SJCRH30 (cell line): ENCODE measurements at regions not wholly inside any gene's neighbourhood (a gene's known extent, or its start where the extent isn't known, plus 50 kb on each side); places are given as distances from the start of the nearest gene placed in this dataset.
"Not testable (repeated sequence)": the region's sequence is repeated elsewhere in the genome, so short reads cannot be mapped to it uniquely, and the experiment has no call there.

Experiments used
- DNase-seq, 2 experiments: peaks; one replicate each; pipeline ENCODE4 v3.0.0-alpha.2; 2015 to 2020
- H3K27ac ChIP-seq: fragments of 250-450 bp; sonication (Bioruptor Pico); 2 replicates; pipeline ENCODE4 v1.5.1; 2020; ENCODE audit warnings: mild to moderate bottlenecking, moderate library complexity
- H3K27me3 ChIP-seq: fragments of 250-450 bp; sonication (Bioruptor Pico); 2 replicates; pipeline ENCODE4 v1.5.1; 2020; ENCODE audit warnings: mild to moderate bottlenecking, moderate library complexity
- H3K36me3 ChIP-seq: fragments of 250-450 bp; sonication (Bioruptor Pico); 2 replicates; pipeline ENCODE4 v1.5.1; 2020; ENCODE audit warnings: mild to moderate bottlenecking, moderate library complexity
- H3K4me1 ChIP-seq: fragments of 250-450 bp; sonication (Bioruptor Pico); 2 replicates; pipeline ENCODE4 v1.5.1; 2020; ENCODE audit warnings: mild to moderate bottlenecking, moderate library complexity
- H3K4me3 ChIP-seq: fragments of 250-450 bp; sonication (Bioruptor Pico); 2 replicates; pipeline ENCODE4 v1.5.1; 2020; ENCODE audit warnings: mild to moderate bottlenecking, moderate library complexity
- H3K9me3 ChIP-seq: fragments of 250-450 bp; sonication (Bioruptor Pico); replicated peaks from 2 replicates; pipeline ENCODE4 v1.5.1; 2020; ENCODE audit warnings: mild to moderate bottlenecking, moderate library complexity

DNA sequence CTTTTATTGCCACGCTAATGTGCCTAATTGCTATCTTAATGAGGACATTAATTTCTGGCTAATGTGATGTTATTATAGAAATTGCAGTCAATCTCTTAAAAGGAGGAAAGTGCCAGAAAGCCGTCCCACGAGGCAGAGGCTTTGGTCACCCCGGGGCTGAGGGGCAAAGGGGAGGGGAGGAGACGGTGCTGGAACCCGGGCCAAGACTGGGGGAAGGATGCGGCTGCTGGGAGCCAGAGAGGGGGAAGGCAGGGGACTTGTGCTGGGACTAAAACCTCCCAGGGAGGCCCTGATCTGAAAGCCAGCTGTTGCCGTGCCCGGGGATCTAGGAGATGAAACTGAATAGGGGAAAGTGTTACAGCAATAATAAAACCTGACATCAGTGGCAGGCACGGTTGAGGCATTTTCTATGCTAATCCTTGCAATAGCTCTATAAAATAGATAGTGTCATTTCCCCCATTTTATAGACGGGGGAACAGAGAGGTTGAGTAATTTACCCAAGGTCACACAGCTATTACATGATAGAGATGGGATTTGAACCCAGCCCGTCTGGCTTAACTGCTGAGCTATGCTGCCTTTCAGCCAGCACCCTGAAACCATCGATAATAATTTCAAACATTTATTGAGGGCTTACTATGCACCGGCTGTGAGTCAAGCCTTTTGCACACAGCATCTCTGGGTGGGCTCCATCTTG, 83.2 kb upstream of the ADGRE5 start:
- H3K27me3 ChIP-seq, H3K9me3 ChIP-seq: not testable (repeated sequence)
- peak; percentile 51 to 64 for DNase-seq

GRCh38 chr19:14294974-14295373, 86.3 kb upstream of the ADGRE5 start:
- not testable (repeated sequence) for H3K27me3 ChIP-seq, H3K27ac ChIP-seq, H3K9me3 ChIP-seq, H3K4me1 ChIP-seq, H3K4me3 ChIP-seq, H3K36me3 ChIP-seq
- DNase-seq = peak; percentile 62 to 75

More for the DNA sequence above, 83.2 kb upstream of the ADGRE5 start:
- not testable (repeated sequence) for H3K4me1 ChIP-seq, H3K27ac ChIP-seq, H3K4me3 ChIP-seq, H3K36me3 ChIP-seq

DNA sequence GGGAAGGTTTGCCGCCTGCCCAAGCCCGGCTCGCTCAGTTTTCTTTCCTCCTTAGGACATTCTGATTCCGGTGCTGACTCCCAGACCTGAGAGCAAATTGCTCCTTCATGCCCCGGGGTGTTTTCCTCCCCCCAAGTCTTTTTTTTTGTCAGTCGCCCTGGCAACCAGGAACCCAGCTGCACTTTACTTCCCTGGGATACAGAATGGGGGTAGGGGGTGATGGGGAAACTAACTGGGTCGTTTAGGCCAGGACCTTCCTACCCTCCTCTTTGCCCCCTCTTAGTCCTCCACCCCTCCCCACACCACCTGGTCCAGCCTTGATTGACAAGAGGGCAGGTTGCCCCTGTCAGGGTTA, 87.5 kb upstream of the ADGRE5 start:
- H3K36me3 ChIP-seq, DNase-seq, H3K27ac ChIP-seq, H3K4me3 ChIP-seq, H3K9me3 ChIP-seq, H3K27me3 ChIP-seq, H3K4me1 ChIP-seq: not testable (repeated sequence)

DNA sequence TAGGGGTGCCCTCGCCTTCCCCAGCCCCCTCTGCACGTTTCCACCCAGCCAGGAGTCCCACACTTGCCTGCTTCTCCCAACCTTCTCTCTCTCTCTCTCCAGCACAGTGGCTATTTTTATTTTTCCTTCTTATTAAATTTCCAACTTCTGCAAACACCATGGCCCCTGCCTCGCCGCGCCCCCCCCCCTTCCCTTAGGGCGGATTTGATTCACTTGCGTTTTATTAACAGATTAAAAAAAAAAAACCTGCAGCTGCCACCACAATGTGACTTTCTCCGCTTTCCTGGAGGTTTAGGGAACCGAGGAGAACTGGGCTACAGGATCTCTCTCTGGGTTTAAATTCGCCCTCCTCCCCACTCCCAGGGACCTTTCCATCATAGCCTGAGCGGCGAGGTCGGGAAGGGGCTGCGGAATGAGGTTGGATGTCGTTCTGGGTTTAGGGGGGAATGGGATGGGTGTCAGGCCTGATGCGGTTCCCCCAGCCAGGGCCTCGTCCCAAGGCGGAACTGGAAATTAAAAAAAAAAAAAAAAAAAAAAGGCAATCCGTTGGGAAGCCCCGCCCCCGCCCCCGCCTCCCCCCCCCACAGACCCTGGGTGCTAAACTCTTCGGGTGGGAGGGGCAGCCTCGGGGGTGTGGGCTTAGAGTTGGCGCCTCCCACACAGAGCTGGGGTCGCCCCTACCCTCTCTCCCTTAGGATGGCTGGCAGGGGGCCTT, 87.3 kb upstream of the ADGRL1 start:
- not testable (repeated sequence) for H3K9me3 ChIP-seq, H3K36me3 ChIP-seq, H3K27ac ChIP-seq, H3K27me3 ChIP-seq, H3K4me1 ChIP-seq
- H3K4me3 ChIP-seq = peak overlapping the region; percentile 31
- peak; percentile 68 to 75 for DNase-seq

GRCh38 chr19:14289810-14290209, 83.8 kb upstream of the ADGRL1 start:
- not testable (repeated sequence) for H3K4me1 ChIP-seq, H3K36me3 ChIP-seq, H3K9me3 ChIP-seq, H3K27ac ChIP-seq, H3K27me3 ChIP-seq, DNase-seq, H3K4me3 ChIP-seq

DNA sequence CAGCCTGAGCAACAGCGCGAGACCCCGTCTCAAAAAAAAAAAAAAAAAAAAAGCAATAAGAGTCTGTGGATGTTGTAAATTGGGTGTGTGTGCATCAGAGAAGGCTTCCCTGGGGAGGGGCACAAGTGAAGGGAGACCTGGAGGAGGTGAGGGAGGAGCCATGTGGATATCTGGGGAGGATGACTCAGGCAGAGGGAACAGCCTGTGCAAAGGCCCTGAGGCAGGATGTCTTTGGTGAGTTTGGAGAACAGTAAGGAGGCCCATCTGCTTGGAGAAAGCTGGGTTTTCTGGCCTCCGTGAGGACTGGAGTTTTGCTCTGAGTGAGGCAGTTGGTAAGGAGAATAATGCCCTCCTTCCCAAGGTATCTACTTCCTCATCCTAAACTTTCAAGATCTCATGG, 81.9 kb upstream of the ADGRL1 start:
- not testable (repeated sequence) for DNase-seq, H3K36me3 ChIP-seq, H3K4me3 ChIP-seq, H3K9me3 ChIP-seq, H3K4me1 ChIP-seq, H3K27ac ChIP-seq, H3K27me3 ChIP-seq

DNA sequence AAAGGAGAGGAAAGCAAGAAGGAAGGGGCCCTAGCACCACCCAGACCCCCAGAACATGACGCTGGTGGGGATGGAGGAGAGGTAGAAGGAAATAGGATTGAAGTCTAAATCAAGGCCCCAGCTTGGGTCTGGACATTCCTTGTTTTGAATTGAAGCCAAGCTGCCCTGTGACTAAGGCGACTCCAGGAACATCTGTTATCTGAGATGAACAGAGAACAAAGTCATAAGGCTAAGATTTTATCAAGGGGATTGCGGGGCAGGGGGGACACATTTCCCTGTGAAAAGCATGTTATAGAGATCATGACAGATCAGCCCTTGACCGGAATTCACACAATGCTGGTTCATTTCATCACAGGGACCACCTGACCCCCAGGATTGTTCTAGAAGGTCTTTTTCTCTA, 80.6 kb upstream of the ADGRL1 start:
- H3K27me3 ChIP-seq, DNase-seq, H3K27ac ChIP-seq, H3K9me3 ChIP-seq, H3K4me3 ChIP-seq, H3K36me3 ChIP-seq, H3K4me1 ChIP-seq: not testable (repeated sequence)

DNA sequence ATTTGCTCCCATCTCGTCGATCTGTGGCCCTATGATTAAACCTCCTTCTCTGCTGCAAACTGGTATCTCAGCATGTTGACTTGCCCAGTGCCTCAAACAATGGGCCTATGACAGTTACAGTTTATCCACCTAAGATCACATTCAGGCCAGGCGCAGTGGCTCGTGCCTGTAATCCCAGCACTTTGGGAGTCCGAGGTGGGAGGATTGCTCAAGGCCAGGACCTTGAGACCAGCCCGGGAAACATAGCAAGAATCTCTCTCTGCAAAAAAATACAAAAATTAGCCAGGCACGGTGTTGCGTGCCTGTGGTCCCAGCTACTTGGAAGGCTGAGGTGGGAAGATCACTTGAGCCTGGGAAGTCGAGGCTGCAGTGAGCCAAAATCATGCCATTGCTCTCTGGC, 79.8 kb upstream of the ADGRL1 start:
- DNase-seq, H3K9me3 ChIP-seq: not testable (repeated sequence)

GRCh38 chr19:14283813-14284520, 78.0 kb upstream of the ADGRL1 start:
- peak; percentile 77 to 85 for DNase-seq
- H3K27me3 ChIP-seq, H3K9me3 ChIP-seq, H3K4me1 ChIP-seq, H3K36me3 ChIP-seq, H3K27ac ChIP-seq, H3K4me3 ChIP-seq: not testable (repeated sequence)

More for the DNA sequence above, 79.8 kb upstream of the ADGRL1 start:
- H3K27ac ChIP-seq, H3K27me3 ChIP-seq, H3K4me3 ChIP-seq, H3K36me3 ChIP-seq, H3K4me1 ChIP-seq: not testable (repeated sequence)

DNA sequence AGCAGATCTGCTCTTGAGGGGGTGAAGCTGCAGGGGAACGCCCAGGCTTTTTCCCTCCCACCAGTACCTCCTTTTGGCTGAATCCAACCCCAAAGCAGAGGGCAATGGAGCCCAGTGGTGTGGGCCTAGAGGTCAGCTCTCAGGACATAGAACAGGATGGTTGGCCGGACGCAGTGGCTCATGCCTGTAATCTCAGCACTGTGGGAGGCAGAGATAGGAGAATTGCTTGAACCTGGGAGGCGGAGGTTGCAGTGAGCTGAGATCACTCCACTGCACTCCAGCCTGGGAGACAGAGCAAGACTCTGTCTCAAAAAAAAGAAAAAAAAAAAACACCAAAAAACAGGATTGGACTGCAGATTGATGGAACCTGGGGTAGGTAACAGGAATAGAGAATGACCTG, 73.3 kb upstream of the ADGRL1 start:
- not testable (repeated sequence) for DNase-seq, H3K27me3 ChIP-seq

DNA sequence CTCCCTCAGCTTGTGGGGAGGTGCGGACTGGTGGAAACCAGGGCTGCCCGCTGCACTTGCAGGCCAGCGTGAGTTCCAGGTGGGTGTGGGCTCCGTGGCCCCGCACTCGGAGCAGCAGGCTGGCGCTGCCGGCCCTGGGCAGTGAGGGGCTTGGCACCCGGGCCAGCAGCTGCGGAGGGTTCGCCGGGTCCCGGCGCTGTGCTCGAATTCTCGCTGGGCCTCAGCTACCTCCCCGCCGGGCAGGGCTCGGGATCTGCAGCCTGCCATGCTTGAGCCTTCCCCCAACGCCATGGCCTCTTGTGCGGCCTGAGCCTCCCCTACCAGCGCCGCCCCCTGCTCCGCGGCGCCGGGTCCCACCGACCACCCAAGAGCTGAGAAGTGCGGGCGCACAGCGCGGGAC, 71.6 kb upstream of the ADGRL1 start:
- Histone ChIP-seq H3K4me1 (no peaks in the 10 kb centered on the region), H3K27me3 (no peaks in the 10 kb centered on the region), H3K27ac (no peak overlapping the region), H3K4me3 (no peak overlapping the region), H3K9me3 (peaks cover 8% of the 10 kb centered on the region; the same call in 1 of the 2 replicates), H3K36me3 (no peaks in the 10 kb centered on the region)
- no peak for DNase-seq

More for the DNA sequence above, 73.3 kb upstream of the ADGRL1 start:
- H3K27ac ChIP-seq, H3K9me3 ChIP-seq, H3K36me3 ChIP-seq, H3K4me3 ChIP-seq, H3K4me1 ChIP-seq: not testable (repeated sequence)

DNA sequence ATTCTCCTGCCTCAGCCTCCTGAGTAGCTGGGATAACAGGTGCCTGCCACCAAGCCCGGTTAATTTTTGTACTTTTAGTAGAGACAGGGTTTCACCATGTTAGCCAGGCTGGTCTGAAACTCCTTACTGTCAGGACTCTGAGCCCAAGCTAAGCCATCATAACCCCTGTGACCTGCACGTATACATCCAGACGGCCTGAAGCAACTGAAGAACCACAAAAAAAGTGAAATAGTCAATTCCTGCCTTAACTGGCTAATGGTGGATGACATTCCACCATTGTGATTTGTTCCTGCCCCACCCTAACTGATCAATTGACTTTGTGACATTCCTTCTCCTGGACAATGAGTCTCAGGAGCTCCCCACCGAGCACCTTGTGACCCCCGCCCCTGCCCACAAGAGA, 69.9 kb upstream of the ADGRL1 start:
- not testable (repeated sequence) for H3K27ac ChIP-seq, H3K4me3 ChIP-seq, DNase-seq, H3K9me3 ChIP-seq, H3K27me3 ChIP-seq, H3K36me3 ChIP-seq, H3K4me1 ChIP-seq

DNA sequence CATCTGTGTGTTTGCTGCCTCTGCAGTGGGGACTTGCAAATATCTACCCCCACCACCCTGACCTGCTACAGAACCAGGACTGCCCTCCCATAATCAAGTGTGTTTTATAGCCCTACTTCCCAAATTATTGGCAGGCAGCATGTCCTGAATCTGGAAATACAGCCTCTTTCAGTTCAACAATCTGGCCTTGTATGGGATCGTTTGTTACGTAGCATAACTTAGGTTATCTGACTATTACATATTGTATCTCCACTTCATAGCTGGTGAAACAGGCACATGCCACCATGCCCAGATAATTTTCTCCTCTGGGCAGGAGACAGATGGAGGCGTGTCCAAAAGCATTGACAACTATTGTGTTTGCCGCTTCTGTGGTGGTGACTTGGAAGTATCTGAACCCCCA, 66.7 kb upstream of the ADGRL1 start:
- H3K27me3 ChIP-seq = no peaks in the 10 kb centered on the region
- no peak for DNase-seq

DNA sequence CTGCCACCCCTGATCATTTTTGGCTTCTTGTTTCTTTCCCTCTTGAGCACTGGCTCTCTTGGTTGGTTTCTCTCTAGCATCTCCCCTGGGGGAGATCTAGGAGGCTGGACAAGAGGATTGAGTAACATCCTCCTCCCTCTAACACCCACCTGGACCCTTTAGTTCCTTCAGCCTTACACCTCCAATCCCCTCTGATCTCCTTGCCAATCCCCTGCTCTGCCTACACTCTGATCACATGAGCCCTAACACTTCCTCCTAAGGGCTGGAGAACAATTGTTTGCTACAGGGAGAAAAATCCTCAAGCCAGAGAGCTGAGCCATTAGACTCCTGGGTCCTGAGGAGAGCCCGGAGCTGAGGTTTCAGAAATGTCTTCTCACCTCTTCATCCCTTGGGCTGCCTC, 65.9 kb upstream of the ADGRL1 start:
- H3K4me3 ChIP-seq = no peak overlapping the region
- no peaks in the 10 kb centered on the region for H3K36me3 ChIP-seq
- no peaks in the 10 kb centered on the region for H3K4me1 ChIP-seq
- no peak for DNase-seq
- H3K9me3 ChIP-seq = no peaks in the 10 kb centered on the region; the same call in 1 of the 2 replicates
- no peak overlapping the region for H3K27ac ChIP-seq
- H3K27me3 ChIP-seq = no peaks in the 10 kb centered on the region

More for the DNA sequence above, 66.7 kb upstream of the ADGRL1 start:
- Histone ChIP-seq H3K4me3 (no peak overlapping the region), H3K9me3 (no peaks in the 10 kb centered on the region; the same call in 1 of the 2 replicates), H3K36me3 (no peaks in the 10 kb centered on the region), H3K27ac (no peak overlapping the region), H3K4me1 (no peaks in the 10 kb centered on the region)

GRCh38 chr19:14270557-14270956, 64.6 kb upstream of the ADGRL1 start:
- not testable (repeated sequence) for H3K36me3 ChIP-seq, H3K4me3 ChIP-seq, H3K4me1 ChIP-seq, DNase-seq, H3K9me3 ChIP-seq, H3K27me3 ChIP-seq, H3K27ac ChIP-seq
